ENCODE measurements at regions not wholly inside any gene's neighbourhood (a gene's known extent, or its start where the extent isn't known, plus 50 kb on each side); places are given as distances from the start of the nearest gene placed in this dataset.
A peak's percentile ranks its signal among the peaks of the same experiment; 100 is the strongest.
"Not testable (repeated sequence)": the region's sequence is repeated elsewhere in the genome, so short reads cannot be mapped to it uniquely, and the experiment has no call there.

DNA sequence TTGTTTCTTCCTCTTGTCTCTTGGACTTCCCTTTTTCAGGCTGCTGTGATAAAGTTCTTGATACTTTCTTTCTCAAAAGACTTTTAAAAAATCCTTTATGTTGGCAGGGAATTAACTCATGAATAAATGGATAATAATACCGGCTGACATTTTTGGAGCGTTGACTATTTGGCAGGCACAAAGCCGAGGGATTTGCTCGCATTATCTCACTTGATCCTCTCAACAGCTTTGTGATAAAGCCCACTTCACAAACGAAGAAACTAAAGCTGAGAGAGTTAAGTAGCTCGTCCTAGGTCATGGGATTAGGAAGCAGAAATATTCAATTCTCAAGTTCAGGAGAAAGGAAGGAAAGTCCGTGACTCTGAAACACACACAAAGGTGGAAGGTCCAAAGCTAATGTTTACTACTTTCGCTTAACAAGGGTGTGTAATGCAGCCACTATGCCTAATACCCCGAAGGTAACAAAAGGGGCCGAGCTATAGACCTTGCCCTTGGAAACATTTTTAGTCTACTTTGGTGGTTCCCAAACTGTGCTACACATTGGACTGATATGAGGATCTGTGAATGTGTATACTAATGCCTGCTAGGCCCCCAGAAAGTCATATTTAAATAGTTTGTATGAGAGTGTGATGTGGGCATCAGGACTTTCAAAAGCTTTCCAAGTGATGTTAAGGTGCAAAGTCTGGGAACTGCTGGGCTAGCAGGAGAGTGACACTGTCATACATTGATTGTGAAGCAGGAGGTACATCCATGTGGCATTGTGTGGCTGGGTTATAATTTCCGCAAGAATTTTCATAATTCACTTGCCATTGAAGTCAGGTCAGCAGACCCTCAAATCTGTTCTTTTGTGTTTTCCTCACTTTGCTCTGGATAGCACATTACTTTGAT lies 508.4 kb downstream of the PLCL1 start:
- DNase-seq, result no peak
- intact Hi-C loops (cut with DNase I, micrococcal nuclease), result no loop called here
- peak; percentile 56 for ATAC-seq

DNA sequence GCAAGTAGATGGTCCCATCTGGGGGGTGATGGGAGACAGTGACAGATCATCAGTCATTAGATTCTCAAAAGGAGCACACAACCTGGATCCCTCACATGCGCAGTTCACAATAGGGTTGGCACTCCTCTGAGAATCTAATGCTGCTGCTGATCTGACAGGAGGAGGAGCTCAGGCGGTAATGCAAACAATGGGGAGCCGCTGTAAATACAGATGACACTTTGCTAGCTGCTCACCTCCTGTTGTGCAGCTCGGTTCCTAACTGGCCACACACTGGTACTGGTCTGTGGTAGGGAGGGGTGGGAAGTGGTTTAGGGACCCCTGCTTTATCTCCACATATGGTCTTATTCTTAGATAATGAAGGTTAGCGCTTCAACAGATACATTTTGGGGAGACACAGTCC lies 506.6 kb downstream of the PLCL1 start:
- peak in 1 of 2 donors; percentile 44 for DNase-seq
- intact Hi-C loops (cut with DNase I, micrococcal nuclease), result no loop called here
- ATAC-seq, result peak; percentile 12

DNA sequence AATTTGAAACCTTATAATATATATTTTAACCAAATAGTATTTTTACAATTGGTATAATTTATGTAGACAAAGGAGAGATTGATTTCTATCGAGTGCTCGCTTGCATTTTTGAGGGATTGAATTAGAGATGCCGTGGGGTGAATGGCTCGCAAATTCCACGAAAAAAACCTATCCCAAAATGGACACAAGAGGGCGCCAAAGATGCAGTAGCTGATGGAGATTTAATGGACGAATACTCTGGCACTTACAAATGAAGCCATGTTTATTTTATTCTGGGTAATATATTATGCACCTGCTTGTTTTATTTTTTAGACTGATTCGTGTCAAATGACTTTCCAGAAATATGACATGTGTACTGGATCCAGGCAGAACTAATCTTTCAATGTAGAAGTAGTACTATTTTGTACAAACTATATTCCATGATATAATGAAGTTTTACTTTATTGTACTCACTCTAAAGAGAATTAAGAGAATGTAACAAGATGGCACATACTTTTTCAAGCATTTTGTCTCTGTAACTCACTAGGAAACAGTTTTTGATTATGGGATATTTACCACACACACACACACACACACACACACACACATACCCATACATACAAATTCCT lies 505.4 kb downstream of the PLCL1 start:
- DNase-seq (peak; percentile 48 to 58), ATAC-seq (peak; percentile 31)
- intact Hi-C loops (cut with DNase I, micrococcal nuclease), result no loop called here

DNA sequence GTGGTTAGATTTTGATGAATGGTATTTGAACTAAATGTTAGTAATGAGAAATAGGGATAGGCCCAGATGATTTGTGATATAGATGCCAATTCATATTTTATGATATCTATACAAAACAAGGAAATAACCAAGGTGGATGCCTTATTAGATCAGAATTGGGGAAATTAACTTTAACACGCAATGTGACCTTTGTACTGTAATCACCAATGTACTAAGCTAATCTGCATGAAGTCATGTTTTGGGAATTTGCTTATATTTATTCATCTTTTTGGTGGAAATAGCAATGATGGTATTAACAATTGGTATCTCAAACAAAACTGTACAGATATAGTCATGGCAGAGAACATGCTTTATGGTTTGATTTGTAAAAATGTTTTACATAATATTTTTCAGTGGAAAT lies 504.7 kb downstream of the PLCL1 start:
- peak; percentile 15 for ATAC-seq
- intact Hi-C loops (cut with DNase I, micrococcal nuclease), result no loop called here
- DNase-seq, result no peak

DNA sequence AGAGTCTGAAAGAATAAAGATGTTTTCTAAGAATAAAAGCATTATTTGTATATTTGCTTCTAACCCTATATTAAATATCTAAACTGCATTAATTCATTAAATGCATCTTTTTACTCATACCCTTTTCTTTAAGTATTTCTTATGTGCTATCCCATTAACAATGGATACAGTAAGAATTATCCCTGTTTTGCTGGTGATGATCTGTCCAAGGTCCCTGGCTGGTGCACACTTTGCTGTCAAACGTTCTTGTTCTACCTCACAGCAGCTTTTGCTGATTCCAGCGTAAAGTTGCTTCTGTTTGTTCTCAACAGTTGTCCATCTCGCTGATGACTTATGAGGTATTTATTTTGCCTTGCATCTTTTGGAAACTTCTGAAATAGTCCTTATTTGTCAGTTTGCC lies 504.0 kb downstream of the PLCL1 start:
- intact Hi-C loops (cut with DNase I, micrococcal nuclease), result no loop called here
- DNase-seq (no peak), ATAC-seq (no peak)

DNA sequence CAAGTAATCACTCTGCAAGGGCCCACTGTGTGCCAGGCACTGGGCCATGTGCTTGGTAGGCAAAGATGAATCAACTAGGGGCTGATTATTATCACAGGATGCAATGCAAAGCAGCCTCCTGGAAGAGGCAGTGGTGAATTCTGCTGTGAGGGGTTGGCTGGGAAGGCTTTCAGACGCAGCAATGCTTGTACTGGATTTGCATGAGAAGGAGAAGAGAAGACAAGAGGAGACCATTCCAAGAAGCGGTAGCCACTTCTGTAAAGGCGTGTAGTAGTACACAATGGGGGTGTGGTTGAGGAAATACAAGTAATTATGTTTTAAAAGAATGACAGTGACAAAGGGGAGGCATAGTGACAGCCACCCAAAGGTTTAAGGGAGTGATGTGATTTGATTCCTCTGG lies 502.7 kb downstream of the PLCL1 start:
- intact Hi-C loops (cut with DNase I, micrococcal nuclease), result no loop called here
- no peak for DNase-seq
- ATAC-seq, result peak; percentile 22

DNA sequence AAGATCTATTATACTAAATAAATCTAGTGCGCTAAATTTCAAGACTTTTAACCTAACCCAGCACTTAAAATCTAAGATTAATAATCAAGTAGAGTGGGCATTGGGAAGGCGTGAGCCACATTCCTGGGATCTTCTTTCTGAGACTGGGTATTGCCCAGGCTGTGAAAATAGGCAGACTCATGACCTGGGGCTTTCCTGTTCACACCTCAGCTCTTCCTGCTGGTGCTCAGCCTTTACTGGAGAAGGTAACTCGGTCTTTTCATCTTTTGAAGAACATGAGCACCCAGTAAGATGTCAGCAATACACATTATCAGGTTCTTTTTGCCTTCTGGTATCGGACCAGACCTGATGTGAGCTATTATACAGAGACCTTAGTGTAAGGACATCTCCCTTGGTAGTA lies 500.5 kb downstream of the PLCL1 start:
- intact Hi-C loops (cut with DNase I, micrococcal nuclease), result no loop called here
- DNase-seq, result no peak
- ATAC-seq, result no peak

DNA sequence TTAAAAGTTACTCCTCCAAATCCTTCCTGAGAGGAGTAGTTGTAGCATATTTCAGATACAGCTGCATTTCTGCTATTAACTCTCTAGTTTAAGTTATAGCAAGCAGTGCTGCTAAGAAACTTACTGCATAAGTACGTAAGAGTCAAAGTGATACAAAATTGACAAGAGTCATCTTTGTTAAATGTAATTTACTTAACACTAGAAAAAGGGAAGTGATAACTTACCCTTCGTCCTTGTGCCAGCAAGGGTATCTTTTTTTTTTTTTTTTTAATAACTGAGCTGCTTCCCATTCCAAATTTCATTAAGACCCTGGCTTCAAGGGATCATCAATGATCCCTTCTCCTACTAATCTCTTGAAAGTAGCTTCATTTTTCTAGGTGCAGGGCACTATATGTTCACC lies 493.0 kb downstream of the PLCL1 start:
- ATAC-seq, result no peak
- DNase-seq, result no peak
- intact Hi-C loops (cut with DNase I, micrococcal nuclease), result loop anchor here (5.0 to 10.0 kb wide), 2 partner anchors 493 to 495 kb away; partner anchors contain the start of gene PLCL1 (in 2 of the 2)

DNA sequence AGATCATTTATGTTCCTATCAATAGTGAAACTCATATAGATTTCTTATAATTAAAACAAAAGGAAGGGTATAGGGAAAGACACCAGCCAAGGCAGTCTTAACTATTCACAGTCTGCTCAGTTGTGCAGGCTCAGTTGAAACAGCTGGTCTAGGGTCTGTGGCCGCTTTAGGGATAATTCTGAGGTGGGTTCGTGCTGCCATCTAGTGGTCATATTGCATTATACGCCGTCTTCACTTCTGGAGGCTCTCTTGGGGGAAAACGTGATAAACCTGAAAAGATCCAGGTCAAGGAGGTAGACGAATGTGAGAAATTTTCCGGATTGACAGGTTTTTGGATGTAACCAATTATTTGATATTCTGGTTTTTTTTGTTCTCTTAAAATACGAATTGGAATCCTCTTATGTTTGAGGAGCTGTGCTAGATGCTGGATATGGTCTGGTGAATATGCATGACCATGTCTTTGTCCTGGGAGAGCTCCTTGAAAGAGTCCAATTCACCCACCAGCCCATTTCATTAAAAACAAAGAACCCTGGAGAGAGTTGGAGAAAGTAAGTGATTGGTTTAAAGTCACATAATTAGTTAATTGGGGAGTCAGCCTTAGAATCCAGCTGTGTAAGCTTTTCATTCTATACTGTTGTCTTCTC lies 492.4 kb downstream of the PLCL1 start:
- peak in 1 of 2 donors; percentile 50 for DNase-seq
- intact Hi-C loops (cut with DNase I, micrococcal nuclease), result loop anchor here (5.0 to 10.0 kb wide), 2 partner anchors 492 to 494 kb away; partner anchors contain the start of gene PLCL1 (in 2 of the 2)
- ATAC-seq, result peak; percentile 66

DNA sequence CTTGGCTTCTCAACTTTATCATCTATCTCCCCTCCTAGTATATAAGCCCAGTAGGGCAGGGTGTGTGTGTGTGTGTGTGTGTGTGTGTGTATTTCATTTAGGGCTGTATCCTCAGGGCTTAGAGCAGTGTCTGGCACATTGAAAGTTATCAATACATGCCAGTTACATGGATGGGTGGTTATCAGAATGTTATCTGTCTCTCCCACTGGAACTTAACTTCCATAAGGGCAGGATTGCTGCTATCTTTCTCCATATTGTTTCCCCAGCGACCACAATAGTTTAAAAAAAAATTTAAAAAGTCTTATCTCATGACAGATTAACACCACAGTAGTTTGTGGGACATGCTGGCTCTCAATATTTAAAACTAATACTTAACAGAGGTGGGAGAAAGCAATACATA lies 488.9 kb downstream of the PLCL1 start:
- intact Hi-C loops (cut with DNase I, micrococcal nuclease), result loop anchor here in 1 of 2 donors (10.0 kb wide), 1 partner anchor 488 kb away; the partner anchor contains the start of gene PLCL1
- DNase-seq (no peak), ATAC-seq (no peak)

DNA sequence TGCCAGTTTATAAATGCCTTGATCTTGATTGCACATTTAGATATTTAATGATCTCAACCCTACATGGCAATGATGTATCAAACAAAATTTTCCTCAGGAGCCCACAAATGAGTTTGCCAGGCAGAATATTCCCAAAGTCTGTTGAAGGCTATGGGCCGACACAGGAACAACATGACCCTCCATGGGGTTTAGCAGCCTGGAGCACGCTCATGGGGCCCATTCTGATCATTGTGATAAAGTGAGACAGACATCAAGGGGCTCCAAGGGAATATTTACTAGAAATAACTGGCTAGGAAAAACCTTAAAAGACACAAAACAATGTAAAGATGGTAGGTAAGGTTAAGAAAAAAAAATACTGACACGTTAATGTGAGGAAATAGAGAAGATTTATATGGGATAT lies 485.4 kb downstream of the PLCL1 start:
- ATAC-seq (no peak), DNase-seq (no peak)
- intact Hi-C loops (cut with DNase I, micrococcal nuclease), result loop anchor here in 1 of 2 donors (10.0 kb wide), 1 partner anchor 485 kb away; the partner anchor contains the start of gene PLCL1

DNA sequence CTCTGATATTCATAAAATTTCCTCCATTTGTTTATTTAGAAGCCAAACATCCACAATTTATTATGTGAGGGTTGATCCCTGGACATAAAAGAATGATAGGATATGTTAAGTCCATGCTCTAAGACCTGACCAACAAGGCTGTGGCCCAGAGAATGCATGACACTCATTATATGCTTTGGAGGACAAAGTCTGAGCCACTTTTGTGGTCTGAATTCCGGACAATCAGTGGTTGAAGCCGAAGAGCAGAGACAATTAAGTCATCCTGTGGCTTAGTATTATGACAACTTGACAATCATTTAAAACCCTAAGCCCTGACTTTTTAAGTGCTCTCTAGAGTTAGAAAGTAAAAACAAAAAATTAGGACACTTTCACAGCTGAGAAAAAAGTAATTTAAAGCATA lies 483.3 kb downstream of the PLCL1 start:
- ATAC-seq (no peak), DNase-seq (no peak)
- intact Hi-C loops (cut with DNase I, micrococcal nuclease), result no loop called here

DNA sequence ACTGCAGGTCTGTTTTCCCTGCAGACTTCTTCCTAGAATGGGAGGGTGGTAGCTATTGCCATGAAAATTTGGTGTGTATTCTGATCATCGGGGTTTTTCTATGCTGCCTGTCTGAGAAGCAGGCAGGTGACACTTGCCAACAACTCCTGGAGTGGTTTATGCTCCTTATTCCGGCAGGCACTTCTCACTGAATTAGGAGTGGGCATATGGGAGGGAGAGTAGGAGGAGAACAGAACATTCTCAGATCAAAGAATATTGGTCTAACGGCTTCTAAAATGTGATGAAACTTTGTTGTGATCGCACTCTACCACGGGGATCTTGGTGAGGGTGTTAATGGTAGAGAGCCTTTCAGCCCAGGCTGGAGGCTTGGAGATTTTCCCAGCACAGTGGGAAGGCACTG lies 480.8 kb downstream of the PLCL1 start:
- DNase-seq (no peak), ATAC-seq (no peak)
- intact Hi-C loops (cut with DNase I, micrococcal nuclease), result no loop called here

DNA sequence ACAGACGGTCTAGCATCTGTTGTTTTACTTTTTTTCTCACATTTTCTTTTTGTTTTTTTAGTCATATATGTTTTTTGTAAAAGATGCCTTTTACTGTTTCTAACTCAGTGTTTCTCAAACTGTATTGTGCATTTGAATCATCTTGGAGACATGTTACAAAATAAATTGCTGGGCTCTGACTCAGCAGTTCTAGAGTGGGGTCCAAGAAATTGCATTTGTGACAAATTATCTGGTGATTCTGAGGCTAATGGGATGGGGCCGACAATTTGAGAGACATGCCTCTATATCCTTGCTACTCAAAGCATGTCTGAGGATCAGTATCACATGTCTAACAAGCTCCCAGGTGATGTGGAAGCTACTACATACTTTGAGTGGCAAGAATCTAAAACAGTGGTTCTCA lies 478.8 kb downstream of the PLCL1 start:
- no peak for ATAC-seq
- DNase-seq, result no peak
- intact Hi-C loops (cut with DNase I, micrococcal nuclease), result no loop called here

DNA sequence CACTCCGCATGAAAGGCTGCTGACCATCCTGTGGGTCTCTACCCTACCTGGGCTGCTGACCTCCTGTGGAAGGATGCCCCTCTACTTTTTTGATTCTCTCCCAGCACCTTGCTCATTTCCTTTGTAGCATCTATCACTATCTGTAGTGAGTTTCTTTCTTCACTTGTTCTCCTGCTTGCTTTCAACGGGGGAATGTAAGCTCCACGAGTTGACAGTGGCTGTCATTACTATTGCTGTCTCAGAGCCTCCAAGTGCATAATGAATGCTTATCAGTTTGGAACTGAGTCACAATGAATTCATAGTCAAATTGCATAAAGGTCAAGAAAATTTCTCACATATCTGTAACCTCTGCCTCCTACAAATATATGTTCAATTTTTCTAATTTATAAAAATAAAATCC lies 477.7 kb downstream of the PLCL1 start:
- intact Hi-C loops (cut with DNase I, micrococcal nuclease), result no loop called here
- DNase-seq, result no peak
- no peak for ATAC-seq

DNA sequence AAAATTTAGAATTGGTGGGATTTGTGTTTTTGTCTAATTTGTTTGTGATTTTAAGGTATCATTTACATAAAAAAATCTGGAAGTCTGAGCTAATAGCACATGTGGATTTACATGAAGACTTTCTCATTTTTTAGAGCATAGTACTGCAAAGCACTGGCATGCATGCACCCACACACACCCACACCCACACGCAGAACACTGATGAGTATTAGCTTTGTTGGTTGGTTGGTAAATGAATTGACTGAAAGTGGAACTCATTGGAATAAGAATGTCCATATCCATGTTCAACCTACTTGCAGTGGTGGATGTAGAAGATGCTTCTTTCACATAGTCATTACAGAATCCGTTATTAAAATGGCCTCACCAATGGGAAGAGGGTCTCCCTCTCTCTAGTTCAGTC lies 475.8 kb downstream of the PLCL1 start:
- no peak for ATAC-seq
- intact Hi-C loops (cut with DNase I, micrococcal nuclease), result no loop called here
- no peak for DNase-seq

DNA sequence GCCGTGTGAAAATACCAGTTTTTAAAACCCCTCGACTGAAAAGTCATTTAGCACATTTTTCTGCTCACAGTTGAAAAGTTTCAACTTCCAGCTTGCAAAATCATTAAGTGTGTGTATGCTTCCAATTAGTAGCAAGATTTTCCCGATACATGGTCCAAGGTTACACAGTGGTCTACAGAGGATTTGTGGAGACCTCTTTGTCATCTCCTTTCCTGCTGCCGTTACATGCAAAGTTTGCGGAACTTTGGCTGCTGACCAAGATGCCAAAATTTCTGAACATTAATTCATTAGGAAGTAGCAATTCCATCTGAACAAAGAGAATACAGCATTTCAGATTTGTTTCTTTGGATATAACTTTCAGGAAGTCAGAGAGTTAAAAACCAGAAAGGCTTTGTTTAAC lies 474.6 kb downstream of the PLCL1 start:
- intact Hi-C loops (cut with DNase I, micrococcal nuclease), result no loop called here
- DNase-seq, result no peak
- ATAC-seq, result no peak

DNA sequence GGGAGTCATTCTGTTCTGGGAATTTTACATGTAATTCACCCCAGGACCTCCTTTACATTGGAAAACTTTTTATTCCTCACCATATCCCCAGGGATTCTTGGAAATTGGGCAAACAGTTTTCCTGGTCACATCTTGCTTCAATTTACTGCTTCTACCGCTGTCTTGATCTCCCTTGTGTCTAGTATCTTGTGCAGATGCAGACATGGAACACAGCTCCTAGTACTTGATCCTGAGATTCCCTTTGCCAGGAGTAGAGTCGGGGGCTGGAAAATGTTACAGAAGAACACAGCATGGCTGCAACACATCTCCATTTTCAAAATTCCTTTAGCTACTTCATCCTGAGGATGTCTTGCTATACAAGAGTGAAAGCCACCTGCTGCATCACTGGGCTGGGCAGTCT lies 472.8 kb downstream of the PLCL1 start:
- no peak for DNase-seq
- ATAC-seq, result no peak
- intact Hi-C loops (cut with DNase I, micrococcal nuclease), result no loop called here

DNA sequence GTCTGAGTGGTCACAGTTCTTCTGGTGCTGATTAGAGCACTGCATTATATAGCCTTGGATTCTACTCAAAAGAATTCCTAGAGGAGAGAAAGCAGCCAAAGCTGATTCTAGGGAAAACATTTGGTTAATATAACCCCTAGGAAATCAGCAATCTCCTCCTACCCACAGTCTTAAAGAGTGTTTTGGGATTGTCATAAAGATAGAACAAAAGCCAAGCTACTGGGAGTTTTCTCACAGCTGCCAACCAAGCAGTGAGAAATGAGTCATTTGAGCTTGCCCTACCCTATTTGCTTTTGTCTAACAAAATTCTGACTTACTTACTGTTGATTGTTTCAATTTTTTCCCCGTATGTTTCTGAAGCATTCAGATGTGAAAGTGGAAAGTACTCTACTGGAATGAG lies 469.3 kb downstream of the PLCL1 start:
- ATAC-seq (no peak), DNase-seq (no peak)
- intact Hi-C loops (cut with DNase I, micrococcal nuclease), result no loop called here

DNA sequence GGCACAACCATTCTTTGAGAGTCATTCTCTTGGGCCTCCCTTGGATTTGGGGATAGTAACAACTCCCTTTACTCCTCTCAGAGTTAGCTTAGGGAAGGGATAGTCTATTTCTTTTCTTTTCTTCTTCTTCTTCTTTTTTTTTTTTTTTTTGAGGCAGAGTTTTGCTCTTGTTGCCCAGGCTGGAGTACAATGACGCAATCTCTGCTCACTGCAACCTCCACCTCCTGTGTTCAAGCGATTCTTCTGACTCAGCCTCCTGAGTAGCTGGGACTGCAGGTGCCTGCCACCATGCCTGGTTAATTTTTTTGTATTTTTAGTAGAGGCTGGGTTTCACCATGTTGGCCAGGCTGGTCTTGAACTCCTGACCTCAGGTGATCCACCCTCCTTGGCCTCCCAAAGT lies 465.8 kb downstream of the PLCL1 start:
- DNase-seq; ATAC-seq; intact Hi-C loops (cut with DNase I, micrococcal nuclease): not testable (repeated sequence)
